ENCODE measurements at regions not wholly inside any gene's neighbourhood (a gene's known extent, or its start where the extent isn't known, plus 50 kb on each side); places are given as distances from the start of the nearest gene placed in this dataset.

- H3K4me3 ChIP-seq = no peak overlapping the region
- H3K4me1 ChIP-seq = peaks cover 8% of the 10 kb centered on the region
- H3K36me3 ChIP-seq = no peaks in the 10 kb centered on the region
- H3K9me3 ChIP-seq (replicated peaks) = no peaks in the 10 kb centered on the region
- TF ChIP-seq CTCF (IDR thresholded peaks at IDR 0.05; ENCODE audit: borderline replicate concordance) = no peak
- no peaks in the 10 kb centered on the region for H3K27me3 ChIP-seq (ENCODE audit: low read depth)
- no peak overlapping the region for H3K27ac ChIP-seq (replicated peaks)
- no peak for DNase-seq
- intact Hi-C loops (cut with micrococcal nuclease) = no loop called here
Observed at GRCh38 chr14:53896726-53897125, 59.9 kb downstream of the BMP4 start.

GRCh38 chr14:53894456-53894855 is 62.2 kb downstream of the BMP4 start:
- intact Hi-C loops (cut with micrococcal nuclease) = no loop called here
- Histone ChIP-seq H3K27me3 (ENCODE audit: low read depth) (no peaks in the 10 kb centered on the region), H3K4me3 (no peak overlapping the region), H3K9me3 (replicated peaks) (no peaks in the 10 kb centered on the region), H3K27ac (replicated peaks) (no peak overlapping the region), H3K4me1 (peaks cover 28% of the 10 kb centered on the region), H3K36me3 (no peaks in the 10 kb centered on the region)
- no peak for DNase-seq
- no peak for TF ChIP-seq CTCF (IDR thresholded peaks at IDR 0.05; ENCODE audit: borderline replicate concordance)

- Histone ChIP-seq H3K9me3 (replicated peaks) (no peaks in the 10 kb centered on the region), H3K27ac (replicated peaks) (no peak overlapping the region), H3K36me3 (no peaks in the 10 kb centered on the region), H3K4me3 (no peak overlapping the region), H3K27me3 (ENCODE audit: low read depth) (no peaks in the 10 kb centered on the region), H3K4me1 (peaks cover 28% of the 10 kb centered on the region)
- DNase-seq = no peak
- intact Hi-C loops (cut with micrococcal nuclease) = no loop called here
- TF ChIP-seq CTCF (IDR thresholded peaks at IDR 0.05; ENCODE audit: borderline replicate concordance) = no peak
Observed at GRCh38 chr14:53893374-53893773, 63.3 kb downstream of the BMP4 start.

- Histone ChIP-seq H3K4me1 (peaks cover 23% of the 10 kb centered on the region), H3K9me3 (replicated peaks) (no peaks in the 10 kb centered on the region), H3K4me3 (no peak overlapping the region), H3K36me3 (no peaks in the 10 kb centered on the region), H3K27ac (replicated peaks) (peak overlapping the region; percentile 67), H3K27me3 (ENCODE audit: low read depth) (no peaks in the 10 kb centered on the region)
- TF ChIP-seq CTCF (IDR thresholded peaks at IDR 0.05; ENCODE audit: borderline replicate concordance) = no peak
- intact Hi-C loops (cut with micrococcal nuclease) = no loop called here
- DNase-seq = no peak
Observed at GRCh38 chr14:53890611-53891101, 66.0 kb downstream of the BMP4 start.

GRCh38 chr14:53888535-53889386 is 67.9 kb downstream of the BMP4 start:
- no peak overlapping the region for H3K27ac ChIP-seq (replicated peaks)
- no peaks in the 10 kb centered on the region for H3K27me3 ChIP-seq (ENCODE audit: low read depth)
- intact Hi-C loops (cut with micrococcal nuclease) = no loop called here
- H3K4me1 ChIP-seq = peaks cover 27% of the 10 kb centered on the region
- no peaks in the 10 kb centered on the region for H3K9me3 ChIP-seq (replicated peaks)
- no peak overlapping the region for H3K4me3 ChIP-seq
- TF ChIP-seq CTCF (IDR thresholded peaks at IDR 0.05; ENCODE audit: borderline replicate concordance) = no peak
- no peak for DNase-seq
- no peaks in the 10 kb centered on the region for H3K36me3 ChIP-seq

Data from left ventricle myocardium inferior (tissue), 1 donor.